ENCODE measurements at regions not wholly inside any gene's neighbourhood (a gene's known extent, or its start where the extent isn't known, plus 50 kb on each side); places are given as distances from the start of the nearest gene placed in this dataset.
"Not testable (repeated sequence)": the region's sequence is repeated elsewhere in the genome, so short reads cannot be mapped to it uniquely, and the experiment has no call there.

- not testable (repeated sequence) for TF ChIP-seq CTCF (IDR thresholded peaks at IDR 0.05 in 8 of 11, conservative IDR thresholded peaks at IDR 0.05 in 3 of 11); POLR2A (IDR thresholded peaks at IDR 0.05)
Measured at GRCh38 chr5:25199902-25200301, 555.1 kb upstream of the CDH10 start.
